ENCODE measurements at regions not wholly inside any gene's neighbourhood (a gene's known extent, or its start where the extent isn't known, plus 50 kb on each side); places are given as distances from the start of the nearest gene placed in this dataset.

GRCh38 chr2:144946263-144946662 lies 426.3 kb upstream of the ZEB2 start:
- DNase-seq = no peak

GRCh38 chr2:144944546-144945220 lies 424.8 kb upstream of the ZEB2 start:
- no peak for DNase-seq

- DNase-seq = peak; percentile 5
Observed at GRCh38 chr2:144943986-144944385, 424.1 kb upstream of the ZEB2 start.

GRCh38 chr2:144943293-144943941 lies 423.5 kb upstream of the ZEB2 start:
- DNase-seq = no peak

- no peak for DNase-seq
Observed at GRCh38 chr2:144942516-144943256, 422.8 kb upstream of the ZEB2 start.

GRCh38 chr2:144941743-144942488 lies 422.0 kb upstream of the ZEB2 start:
- no peak for DNase-seq

DNA sequence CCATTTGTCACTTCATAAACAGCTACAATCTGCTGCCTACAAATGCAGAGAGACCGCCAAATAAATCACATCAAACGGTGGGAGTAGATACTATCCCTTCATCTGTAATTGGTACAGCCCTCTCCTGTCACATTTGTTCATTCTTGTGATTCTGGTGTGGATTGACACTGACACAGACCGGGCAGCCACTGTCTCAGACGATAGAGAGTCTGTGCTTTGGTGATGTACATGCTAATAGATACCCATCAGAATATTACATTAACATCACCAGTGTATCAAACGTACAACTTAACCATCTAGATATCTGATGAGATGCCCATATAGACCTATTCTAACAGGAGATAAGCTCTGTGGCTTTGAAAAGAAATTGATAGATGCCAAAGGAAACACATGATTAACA lies 419.7 kb upstream of the ZEB2 start:
- no peak for DNase-seq

- DNase-seq = peak; percentile 79
Observed at GRCh38 chr2:144937910-144938709, 418.2 kb upstream of the ZEB2 start.

GRCh38 chr2:144937066-144937465 lies 417.1 kb upstream of the ZEB2 start:
- no peak for DNase-seq

- peak; percentile 8 for DNase-seq
Observed at GRCh38 chr2:144936442-144936841, 416.5 kb upstream of the ZEB2 start.

DNA sequence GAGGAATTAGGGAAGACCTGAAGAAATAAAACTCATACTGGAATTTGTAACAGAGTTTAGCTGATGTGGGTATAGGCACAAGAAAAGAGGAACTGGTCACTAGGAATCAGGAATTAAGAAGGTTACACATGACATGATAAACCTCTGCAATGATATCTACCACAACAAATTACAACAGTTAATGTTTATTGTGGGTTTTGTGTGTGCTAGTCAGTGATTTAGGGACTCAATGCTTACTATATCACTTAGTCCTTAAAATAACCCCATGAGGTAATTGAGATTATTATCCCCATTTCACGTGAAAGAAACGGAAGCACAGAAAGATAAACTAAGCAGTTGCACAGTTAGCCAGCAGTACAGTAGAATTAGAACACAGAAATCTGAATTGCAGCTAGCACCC lies 415.8 kb upstream of the ZEB2 start:
- no peak for DNase-seq

GRCh38 chr2:144935191-144935590 lies 415.3 kb upstream of the ZEB2 start:
- DNase-seq = no peak

GRCh38 chr2:144931960-144932359 lies 412.0 kb upstream of the ZEB2 start:
- DNase-seq = no peak

DNA sequence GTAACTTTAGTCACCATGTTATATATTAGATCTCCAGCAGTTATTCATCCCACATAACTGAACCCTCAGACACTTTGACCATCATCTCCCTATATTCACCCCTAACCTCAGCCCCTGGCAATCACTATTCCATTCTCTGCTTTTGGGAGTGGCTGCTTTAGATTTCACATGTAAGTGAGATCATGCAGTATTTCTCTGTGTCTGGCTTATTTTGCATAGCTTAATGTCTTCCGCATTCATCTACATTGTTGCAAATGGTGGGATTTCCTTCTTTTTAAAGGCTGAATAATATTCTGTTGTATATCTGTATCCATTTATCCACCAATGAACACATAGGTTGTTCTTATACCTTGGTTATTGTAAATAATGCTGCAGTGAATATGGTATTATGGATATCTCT lies 411.6 kb upstream of the ZEB2 start:
- DNase-seq = no peak

GRCh38 chr2:144927429-144927828 lies 407.5 kb upstream of the ZEB2 start:
- DNase-seq = no peak

DNA sequence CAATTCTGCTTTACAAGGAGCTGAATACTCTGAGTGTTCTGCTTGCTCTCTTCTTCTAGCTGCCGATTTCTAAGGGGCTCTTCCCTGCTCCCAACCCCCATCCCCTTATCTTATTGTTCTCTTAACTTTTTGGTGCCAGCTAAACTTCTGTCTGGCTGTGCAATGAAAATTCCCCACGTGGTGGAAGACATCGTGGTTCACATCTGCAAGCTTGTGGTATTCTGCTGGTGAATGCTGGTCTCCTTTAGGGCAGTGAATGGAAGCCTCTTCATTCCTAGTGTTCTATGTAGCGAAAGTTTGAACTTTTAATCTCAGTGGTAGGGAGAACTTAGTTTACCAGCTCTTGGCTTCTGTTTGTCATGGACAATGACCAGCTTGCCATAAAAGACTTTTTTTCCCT lies 406.0 kb upstream of the ZEB2 start:
- DNase-seq = no peak

GRCh38 chr2:144924827-144925226 lies 404.9 kb upstream of the ZEB2 start:
- no peak for DNase-seq

DNA sequence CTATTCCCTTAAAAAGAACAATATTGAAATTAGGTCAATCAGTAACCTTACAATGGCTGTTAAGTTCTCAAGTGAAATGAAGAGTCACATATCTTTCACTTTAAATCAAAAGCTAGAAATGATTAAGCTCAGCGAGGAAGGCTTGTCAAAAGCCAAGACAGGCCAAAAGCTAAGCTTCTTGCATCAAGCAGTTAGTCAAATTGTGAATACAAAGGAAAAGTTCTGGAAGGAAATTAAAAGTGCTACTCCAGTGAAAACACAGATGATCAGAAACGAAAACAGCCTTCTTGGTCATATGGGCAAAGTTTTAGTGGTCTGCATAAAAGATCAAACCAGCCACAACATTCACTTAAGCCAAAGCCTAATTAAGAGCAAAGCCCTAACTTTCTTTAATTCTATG lies 402.6 kb upstream of the ZEB2 start:
- no peak for DNase-seq

GRCh38 chr2:144920755-144921530 lies 401.0 kb upstream of the ZEB2 start:
- DNase-seq = no peak

- DNase-seq = no peak
Observed at GRCh38 chr2:144914622-144915318, 394.9 kb upstream of the ZEB2 start.

DNA sequence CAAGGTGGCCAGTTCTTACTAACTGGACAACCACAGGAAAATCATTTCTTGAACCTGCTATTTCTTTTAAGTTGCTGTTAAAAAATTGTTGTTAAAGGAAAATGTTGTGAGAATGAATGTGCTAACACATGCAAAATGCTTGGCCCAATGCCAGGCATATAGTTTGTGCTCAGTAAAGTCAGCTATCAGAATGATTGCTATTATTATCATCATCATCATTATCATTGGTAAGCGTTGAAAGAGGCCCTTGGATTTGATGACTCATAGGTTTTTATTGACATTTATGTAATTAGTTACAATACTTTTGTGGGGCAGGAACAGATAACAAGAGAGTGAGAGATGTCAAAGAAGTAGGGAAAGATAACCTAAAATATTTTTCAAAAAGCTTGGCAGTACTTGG lies 394.2 kb upstream of the ZEB2 start:
- no peak for DNase-seq

Data from skin of body (tissue), 1 donor.